Endothelial cell of umbilical vein (primary cell): ENCODE measurements at regions not wholly inside any gene's neighbourhood (a gene's known extent, or its start where the extent isn't known, plus 50 kb on each side); places are given as distances from the start of the nearest gene placed in this dataset.
"Not testable (repeated sequence)": the region's sequence is repeated elsewhere in the genome, so short reads cannot be mapped to it uniquely, and the experiment has no call there.

Experiments used
- BruUV-seq: library from RNA; stranded (reverse); fragments of 400-500 nt; replicated peaks from 2 replicates; lab custom pipeline; 2021; lab: Mats Ljungman, UMichigan
- CTCF ChIA-PET: fragments of 300-600, 350-600 bp; sonication (Branson Sonifier 250); formaldehyde crosslinking; loops from one replicate; lab custom pipeline; 2021; ENCODE audit warnings: antibody characterized with exemption, inconsistent platforms; lab: Charles Lee
- POLR2A ChIA-PET: fragments of 300-600, 350-600 bp; sonication (Branson Sonifier 250); formaldehyde crosslinking; loops from one replicate; lab custom pipeline; 2021; ENCODE audit warnings: antibody characterized with exemption, inconsistent platforms; lab: Charles Lee
- DNase-seq: peaks from one replicate; pipeline ENCODE4 v3.0.0-alpha.2; 2011; ENCODE audit warnings: low read depth, low spot score
- FAIRE-seq: peaks from 2 replicates; lab custom pipeline; 2011; peaks lifted over from hg19 to GRCh38; lab: Jason Lieb, UNC
- H2AFZ ChIP-seq: 2 replicates; pipeline ENCODE4 v1.6.0; 2012; ENCODE audit warnings: low read depth, low read length, control low read depth, inconsistent platforms
- H3K27ac ChIP-seq: 2 replicates; pipeline ENCODE4 v1.5.1; 2011; ENCODE audit warnings: low read depth, mild to moderate bottlenecking, control low read depth, low read length, moderate library complexity; ENCODE audit not compliant: insufficient read depth
- H3K27me3 ChIP-seq, 2 experiments: 2 replicates each; pipeline versions ENCODE4 v1.6.0 to v1.6.1; 2011; ENCODE audit warnings: low read length in 2 of 2, mixed read lengths in 1 of 2; ENCODE audit not compliant: control insufficient read depth in 2 of 2, insufficient read depth in 2 of 2
- H3K36me3 ChIP-seq, 2 experiments: 2 replicates in 1 of 2; 3 replicates in 1 of 2; pipeline ENCODE4 v1.5.1; 2011; ENCODE audit warnings: low read length in 2 of 2, mild to moderate bottlenecking in 1 of 2, moderate library complexity in 1 of 2; ENCODE audit not compliant: control insufficient read depth in 2 of 2, insufficient read depth in 2 of 2; ENCODE audit errors: extremely low read depth in 1 of 2
- H3K4me1 ChIP-seq: 3 replicates; pipeline ENCODE4 v1.5.1; 2011; ENCODE audit warnings: mild to moderate bottlenecking, low read length; ENCODE audit not compliant: control insufficient read depth, insufficient read depth; ENCODE audit errors: extremely low read depth
- H3K4me2 ChIP-seq: 2 replicates; pipeline ENCODE4 v1.6.1; 2011; ENCODE audit warnings: low read length, control low read depth, mixed read lengths; ENCODE audit not compliant: insufficient read depth
- H3K4me3 ChIP-seq, 3 experiments: fragments of 200-600 bp in 1 of 3; sonication (generic), shearing (Covaris generic) in 1 of 3; replicated peaks in 1 of 3; 2 replicates each; pipeline ENCODE4 v1.5.1; 2011 to 2016; ENCODE audit warnings: control low read depth in 3 of 3, low read length in 3 of 3, mild to moderate bottlenecking in 2 of 3, inconsistent platforms in 1 of 3, low read depth in 1 of 3, moderate library complexity in 1 of 3; ENCODE audit not compliant: insufficient read depth in 1 of 3
- H3K79me2 ChIP-seq: 2 replicates; pipeline ENCODE4 v1.6.0; 2012; ENCODE audit warnings: low read length, inconsistent platforms; ENCODE audit not compliant: control insufficient read depth, insufficient read depth
- H3K9ac ChIP-seq: replicated peaks from 2 replicates; pipeline ENCODE3; 2011; ENCODE audit warnings: low read length, control low read depth; ENCODE audit not compliant: insufficient read depth; ENCODE audit errors: extremely low read depth
- H3K9me1 ChIP-seq: replicated peaks from 3 replicates; pipeline ENCODE4 v1.6.0; 2011; ENCODE audit warnings: mild to moderate bottlenecking, low read length; ENCODE audit not compliant: control insufficient read depth, insufficient read depth; ENCODE audit errors: extremely low read depth
- H3K9me3 ChIP-seq: replicated peaks from 2 replicates; pipeline ENCODE4 v1.5.1; 2012; ENCODE audit warnings: low read length, inconsistent platforms; ENCODE audit not compliant: control insufficient read depth, insufficient read depth
- H4K20me1 ChIP-seq: replicated peaks from 2 replicates; pipeline ENCODE3; 2011; ENCODE audit warnings: mild to moderate bottlenecking, low read length; ENCODE audit not compliant: control insufficient read depth, insufficient read depth; ENCODE audit errors: extremely low read depth
- EZH2 ChIP-seq: IDR thresholded peaks from 2 replicates; pipeline ENCODE4 v1.6.1; 2012; ENCODE audit warnings: borderline replicate concordance, low read depth, mild to moderate bottlenecking, moderate library complexity, low read length, inconsistent platforms; ENCODE audit not compliant: severe bottlenecking
- FOS ChIP-seq: IDR thresholded peaks from 2 replicates; pipeline ENCODE4 v1.6.1; 2011; ENCODE audit warnings: mild to moderate bottlenecking, low read length, moderate library complexity, borderline replicate concordance; ENCODE audit not compliant: insufficient read depth
- GATA2 ChIP-seq: IDR thresholded peaks from 2 replicates; pipeline ENCODE4 v1.7.0; 2011; ENCODE audit warnings: low read depth, mild to moderate bottlenecking, moderate library complexity, mixed read lengths, low read length; ENCODE audit not compliant: insufficient read length, insufficient read depth
- JUN ChIP-seq: IDR thresholded peaks from 2 replicates; pipeline ENCODE4 v1.6.1; 2011; ENCODE audit warnings: borderline replicate concordance, low read depth; ENCODE audit not compliant: insufficient read length, insufficient read depth
- MYC ChIP-seq: IDR thresholded peaks from one replicate; pipeline ENCODE4 v1.6.1; 2011; ENCODE audit warnings: mild to moderate bottlenecking, low read depth, low read length
- POLR2A ChIP-seq: IDR thresholded peaks from 2 replicates; pipeline ENCODE4 v1.6.1; 2012; ENCODE audit warnings: low read depth, mild to moderate bottlenecking, control low read depth, low read length
- POLR2AphosphoS5 ChIP-seq: IDR thresholded peaks from 2 replicates; pipeline ENCODE4 v1.6.1; 2012; ENCODE audit warnings: low read depth, mild to moderate bottlenecking, control low read depth, low read length, moderate library complexity; ENCODE audit not compliant: insufficient read depth
- dilution Hi-C: fragments of 300-500 bp; cut with MboI; formaldehyde crosslinking; loops from one replicate; pipeline ENCODE4 v1.15.0; 2019; ENCODE audit warnings: low sequenced_read_pairs; ENCODE audit not compliant: extremely low pct_ligation_motif_present
- intact Hi-C: fragments of 100-400 bp; cut with micrococcal nuclease; formaldehyde crosslinking; loops from one replicate; pipeline ENCODE4 v1.10.0; 2022
- TF ChIP-seq, protein P1 (sequence below): IDR thresholded peaks from 2 replicates; pipeline ENCODE4 v1.6.1; 2011; ENCODE audit not compliant: insufficient read depth, insufficient read length
- TF ChIP-seq, protein P2 (sequence below), 2 donors: IDR thresholded peaks; 1 replicate in 1 of 2; 2 replicates in 1 of 2; pipeline ENCODE4 v1.5.1; 2011; ENCODE audit warnings: low read length in 2 of 2, mild to moderate bottlenecking in 2 of 2, moderate library complexity in 2 of 2, control low read depth in 1 of 2, inconsistent platforms in 1 of 2, low read depth in 1 of 2; ENCODE audit not compliant: insufficient read depth in 1 of 2; ENCODE audit errors: extremely low read depth in 1 of 2

DNA sequence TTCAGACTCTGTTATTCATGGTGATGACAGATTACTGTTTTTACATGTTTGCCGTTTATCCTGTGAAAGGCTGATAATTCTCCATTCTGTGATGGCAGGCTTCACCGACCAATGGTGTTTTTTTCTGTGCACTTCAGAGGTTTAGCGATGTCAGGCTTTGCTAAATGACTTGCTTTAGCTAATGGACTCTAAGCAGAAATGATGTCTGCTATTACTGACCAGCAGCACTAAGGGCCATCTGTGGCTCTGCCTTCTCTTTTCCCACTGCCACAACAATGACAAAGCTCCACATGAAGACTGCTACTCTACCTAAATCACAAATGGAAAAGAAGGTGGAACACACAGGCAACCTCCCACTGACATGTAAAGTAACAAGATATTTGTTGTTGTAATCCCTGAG is 68.4 kb upstream of the ALB start:
- H3K27me3 ChIP-seq, result peaks cover 0 to 2% of the 10 kb centered on the region in 2 experiments
- DNase-seq (no peak), FAIRE-seq (no peak)
- no peak overlapping the region for H3K4me2 ChIP-seq
- no peak overlapping the region for H2AFZ ChIP-seq
- dilution Hi-C loops (no loop called here), intact Hi-C loops (no loop called here)
- H3K9me3 ChIP-seq, result no peaks in the 10 kb centered on the region
- ChIA-PET CTCF (no interaction called here), POLR2A (no interaction called here)
- H3K4me3 ChIP-seq, result no peak overlapping the region
- BruUV-seq, result no TSS peak
- no peaks in the 10 kb centered on the region for H3K36me3 ChIP-seq
- H4K20me1 ChIP-seq, result no peaks in the 10 kb centered on the region
- no peaks in the 10 kb centered on the region for H3K79me2 ChIP-seq
- TF ChIP-seq POLR2A (no peak), MYC (no peak), POLR2AphosphoS5 (no peak), EZH2 (no peak), FOS (no peak), GATA2 (no peak), JUN (no peak)
- TF ChIP-seq, protein P1, sequence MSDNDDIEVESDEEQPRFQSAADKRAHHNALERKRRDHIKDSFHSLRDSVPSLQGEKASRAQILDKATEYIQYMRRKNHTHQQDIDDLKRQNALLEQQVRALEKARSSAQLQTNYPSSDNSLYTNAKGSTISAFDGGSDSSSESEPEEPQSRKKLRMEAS, result no peak
- TF ChIP-seq, protein P2, sequence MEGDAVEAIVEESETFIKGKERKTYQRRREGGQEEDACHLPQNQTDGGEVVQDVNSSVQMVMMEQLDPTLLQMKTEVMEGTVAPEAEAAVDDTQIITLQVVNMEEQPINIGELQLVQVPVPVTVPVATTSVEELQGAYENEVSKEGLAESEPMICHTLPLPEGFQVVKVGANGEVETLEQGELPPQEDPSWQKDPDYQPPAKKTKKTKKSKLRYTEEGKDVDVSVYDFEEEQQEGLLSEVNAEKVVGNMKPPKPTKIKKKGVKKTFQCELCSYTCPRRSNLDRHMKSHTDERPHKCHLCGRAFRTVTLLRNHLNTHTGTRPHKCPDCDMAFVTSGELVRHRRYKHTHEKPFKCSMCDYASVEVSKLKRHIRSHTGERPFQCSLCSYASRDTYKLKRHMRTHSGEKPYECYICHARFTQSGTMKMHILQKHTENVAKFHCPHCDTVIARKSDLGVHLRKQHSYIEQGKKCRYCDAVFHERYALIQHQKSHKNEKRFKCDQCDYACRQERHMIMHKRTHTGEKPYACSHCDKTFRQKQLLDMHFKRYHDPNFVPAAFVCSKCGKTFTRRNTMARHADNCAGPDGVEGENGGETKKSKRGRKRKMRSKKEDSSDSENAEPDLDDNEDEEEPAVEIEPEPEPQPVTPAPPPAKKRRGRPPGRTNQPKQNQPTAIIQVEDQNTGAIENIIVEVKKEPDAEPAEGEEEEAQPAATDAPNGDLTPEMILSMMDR (IDR thresholded peaks at IDR 0.05; ENCODE audit: extremely low read depth in 1 of 2, insufficient read depth in 1 of 2, low read depth in 1 of 2, low read length in 2 of 2), result no peak
- H3K9me1 ChIP-seq, result no peaks in the 10 kb centered on the region
- no peaks in the 10 kb centered on the region for H3K4me1 ChIP-seq
- no peak overlapping the region for H3K27ac ChIP-seq
- no peak overlapping the region for H3K9ac ChIP-seq

DNA sequence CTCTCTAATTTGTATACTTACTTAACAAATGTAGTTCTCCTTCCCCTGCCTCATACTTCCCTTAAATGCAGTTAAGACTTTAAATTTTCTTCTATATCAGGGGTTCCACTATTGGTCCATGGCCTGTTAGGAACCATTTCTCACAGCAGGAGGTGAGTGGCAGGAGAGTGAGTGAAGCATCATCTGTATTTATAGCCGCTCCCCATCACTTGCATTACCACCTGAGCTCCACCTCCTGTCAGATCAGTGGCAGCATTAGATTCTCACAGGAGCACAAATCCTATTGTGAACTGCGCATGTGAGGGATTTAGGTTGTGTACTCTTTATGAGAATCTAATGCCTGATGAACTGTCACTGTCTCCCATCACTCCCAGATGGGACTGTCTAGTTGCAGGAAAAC is 72.1 kb upstream of the ALB start:
- POLR2A ChIA-PET, H3K4me3 ChIP-seq, H4K20me1 ChIP-seq, BruUV-seq, intact Hi-C loops, H3K4me2 ChIP-seq, H3K9me1 ChIP-seq, H3K27ac ChIP-seq, H3K9me3 ChIP-seq, H3K27me3 ChIP-seq, H3K9ac ChIP-seq, CTCF ChIA-PET, FAIRE-seq, H2AFZ ChIP-seq, DNase-seq, H3K79me2 ChIP-seq, dilution Hi-C loops, H3K4me1 ChIP-seq, H3K36me3 ChIP-seq: not testable (repeated sequence)
